Tibial nerve (tissue), 3 donors: ENCODE measurements at regions not wholly inside any gene's neighbourhood (a gene's known extent, or its start where the extent isn't known, plus 50 kb on each side); places are given as distances from the start of the nearest gene placed in this dataset.

ENCODE experiments used
- EP300 ChIP-seq, 2 donors: sonication (generic); formaldehyde crosslinking; IDR thresholded peaks; one replicate each; pipeline ENCODE4 v1.6.1; 2017; ENCODE audit warnings: antibody characterized with exemption in 2 of 2, mild to moderate bottlenecking in 1 of 2
- POLR2A ChIP-seq, 2 donors: fragments of 450-650 bp; IDR thresholded peaks; one replicate each; pipeline ENCODE4 v1.6.1; 2017; ENCODE audit warnings: antibody characterized with exemption in 2 of 2, mild to moderate bottlenecking in 2 of 2, moderate library complexity in 2 of 2

GRCh38 chr7:67781841-67782240, 785.2 kb downstream of the TYW1 start:
- no peak for TF ChIP-seq POLR2A (IDR thresholded peaks at IDR 0.05)
- TF ChIP-seq EP300 (IDR thresholded peaks at IDR 0.05): no peak
